A673 (cell line): ENCODE measurements at regions not wholly inside any gene's neighbourhood (a gene's known extent, or its start where the extent isn't known, plus 50 kb on each side); places are given as distances from the start of the nearest gene placed in this dataset.

ENCODE experiments used
- BruUV-seq: library from RNA; stranded (reverse); fragments of 400-500 nt; replicated peaks from 2 replicates; lab custom pipeline; 2021; lab: Mats Ljungman, UMichigan
- CTCF ChIA-PET: fragments of 300-600 bp; sonication (Branson Sonifier 250); formaldehyde crosslinking; loops from one replicate; lab custom pipeline; 2022; ENCODE audit warnings: antibody characterized with exemption; lab: Charles Lee
- POLR2A ChIA-PET: fragments of 300-600 bp; sonication (Branson Sonifier 250); formaldehyde crosslinking; loops from one replicate; lab custom pipeline; 2022; ENCODE audit warnings: antibody characterized with exemption; ENCODE audit not compliant: low non-redundant PET; lab: Charles Lee
- DNase-seq: peaks from one replicate; pipeline ENCODE4 v3.0.0-alpha.2; 2015; ENCODE audit warnings: low spot score
- H3K27ac ChIP-seq: fragments of 200-600 bp; sonication (generic); 2 replicates; pipeline ENCODE4 v1.5.1; 2016; ENCODE audit warnings: mixed run types, low read depth, mild to moderate bottlenecking, mixed read lengths, antibody characterized with exemption, low read length; ENCODE audit not compliant: poor library complexity, severe bottlenecking
- H3K27me3 ChIP-seq: fragments of 200-600 bp; sonication (generic); replicated peaks from 2 replicates; pipeline ENCODE4 v1.6.1; 2017; ENCODE audit warnings: mixed run types, low read depth, mild to moderate bottlenecking, mixed read lengths, antibody characterized with exemption, low read length; ENCODE audit not compliant: insufficient read depth, poor library complexity
- H3K36me3 ChIP-seq: fragments of 200-600 bp; sonication (generic); 2 replicates; pipeline ENCODE4 v1.6.1; 2016; ENCODE audit warnings: mixed run types, mild to moderate bottlenecking, mixed read lengths, antibody characterized with exemption, low read length; ENCODE audit not compliant: insufficient read depth, poor library complexity, severe bottlenecking
- H3K4me1 ChIP-seq: fragments of 200-600 bp; sonication (generic); 2 replicates; pipeline ENCODE4 v1.6.1; 2017; ENCODE audit warnings: mixed run types, mild to moderate bottlenecking, mixed read lengths, antibody characterized with exemption, low read length; ENCODE audit not compliant: insufficient read depth, poor library complexity, severe bottlenecking
- H3K4me3 ChIP-seq: fragments of 200-600 bp; sonication (generic); 2 replicates; pipeline ENCODE4 v1.5.1; 2016; ENCODE audit warnings: low read depth, mixed run types, mild to moderate bottlenecking, mixed read lengths, low read length; ENCODE audit not compliant: poor library complexity, severe bottlenecking
- H3K9me3 ChIP-seq: fragments of 200-600 bp; sonication (generic); 2 replicates; pipeline ENCODE4 v1.6.1; 2016; ENCODE audit warnings: mixed run types, low read depth, mild to moderate bottlenecking, mixed read lengths, antibody characterized with exemption, low read length; ENCODE audit not compliant: poor library complexity, severe bottlenecking
- EZH2 ChIP-seq: fragments of 200-600 bp; sonication (generic); IDR thresholded peaks from 2 replicates; pipeline ENCODE4 v1.6.1; 2017; ENCODE audit warnings: borderline replicate concordance, low read depth, mild to moderate bottlenecking, mixed read lengths, antibody characterized with exemption, low read length; ENCODE audit not compliant: poor library complexity, severe bottlenecking
- intact Hi-C: fragments of 100-400 bp; cut with micrococcal nuclease; formaldehyde crosslinking; loops from one replicate; pipeline ENCODE4 v1.10.0; 2022; ENCODE audit not compliant: unreplicated experiment
- TF ChIP-seq, protein P1 (sequence below): fragments of 300-800, 200-600 bp; sonication (generic); conservative IDR thresholded peaks from 2 replicates; pipeline ENCODE4 v1.5.1; 2017; ENCODE audit warnings: low read depth, mild to moderate bottlenecking, antibody characterized with exemption, low read length, moderate library complexity, mixed read lengths

DNA sequence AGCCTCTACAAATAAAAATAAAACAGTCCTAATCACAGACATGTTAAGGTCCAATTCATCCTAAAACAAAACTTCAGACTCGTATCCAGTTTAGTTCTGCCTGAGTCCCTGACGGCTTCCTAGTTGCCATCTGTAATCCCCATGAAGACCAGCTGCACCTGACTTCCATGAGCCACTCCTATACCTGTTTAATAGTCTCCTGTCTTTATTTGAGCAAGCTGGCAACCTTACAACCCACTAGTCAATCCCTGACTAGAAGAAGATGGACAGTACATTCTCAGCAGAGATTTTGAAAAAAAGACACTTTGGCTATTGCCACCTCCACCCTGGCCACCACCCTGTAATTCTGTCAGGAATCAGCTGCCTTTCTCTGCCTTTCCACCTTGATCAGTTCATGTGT is 197.7 kb downstream of the HIBADH start:
- no TSS peak for BruUV-seq
- TF ChIP-seq, protein P1, sequence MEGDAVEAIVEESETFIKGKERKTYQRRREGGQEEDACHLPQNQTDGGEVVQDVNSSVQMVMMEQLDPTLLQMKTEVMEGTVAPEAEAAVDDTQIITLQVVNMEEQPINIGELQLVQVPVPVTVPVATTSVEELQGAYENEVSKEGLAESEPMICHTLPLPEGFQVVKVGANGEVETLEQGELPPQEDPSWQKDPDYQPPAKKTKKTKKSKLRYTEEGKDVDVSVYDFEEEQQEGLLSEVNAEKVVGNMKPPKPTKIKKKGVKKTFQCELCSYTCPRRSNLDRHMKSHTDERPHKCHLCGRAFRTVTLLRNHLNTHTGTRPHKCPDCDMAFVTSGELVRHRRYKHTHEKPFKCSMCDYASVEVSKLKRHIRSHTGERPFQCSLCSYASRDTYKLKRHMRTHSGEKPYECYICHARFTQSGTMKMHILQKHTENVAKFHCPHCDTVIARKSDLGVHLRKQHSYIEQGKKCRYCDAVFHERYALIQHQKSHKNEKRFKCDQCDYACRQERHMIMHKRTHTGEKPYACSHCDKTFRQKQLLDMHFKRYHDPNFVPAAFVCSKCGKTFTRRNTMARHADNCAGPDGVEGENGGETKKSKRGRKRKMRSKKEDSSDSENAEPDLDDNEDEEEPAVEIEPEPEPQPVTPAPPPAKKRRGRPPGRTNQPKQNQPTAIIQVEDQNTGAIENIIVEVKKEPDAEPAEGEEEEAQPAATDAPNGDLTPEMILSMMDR, result no peak
- no peak for TF ChIP-seq EZH2
- no peak overlapping the region for H3K4me3 ChIP-seq
- CTCF ChIA-PET, result no interaction called here
- H3K9me3 ChIP-seq, result no peaks in the 10 kb centered on the region
- H3K4me1 ChIP-seq, result no peaks in the 10 kb centered on the region
- intact Hi-C loops, result no loop called here
- no peak overlapping the region for H3K27ac ChIP-seq
- H3K27me3 ChIP-seq, result peaks cover 66% of the 10 kb centered on the region
- POLR2A ChIA-PET, result no interaction called here
- H3K36me3 ChIP-seq, result no peaks in the 10 kb centered on the region
- no peak for DNase-seq

DNA sequence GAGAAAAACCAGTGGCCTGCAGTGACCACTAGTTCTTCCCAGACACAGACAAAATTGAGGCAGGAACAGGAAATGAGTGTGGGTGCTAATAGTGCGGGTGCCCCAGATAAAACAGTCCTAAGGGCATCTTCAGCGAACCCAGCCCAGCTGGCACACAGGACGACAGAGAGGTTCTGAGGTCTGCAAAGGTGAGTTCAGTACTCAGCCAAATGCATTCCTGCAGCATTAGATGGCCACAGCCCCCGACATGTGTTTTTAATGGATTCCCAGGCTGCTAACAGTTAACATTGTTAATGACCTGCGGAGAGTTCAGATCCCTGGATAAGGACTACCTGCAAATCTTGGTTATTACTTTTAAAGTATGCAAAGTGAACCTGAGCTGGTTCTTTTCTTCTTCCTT is 196.0 kb downstream of the HIBADH start:
- no TSS peak for BruUV-seq
- DNase-seq, result no peak
- H3K4me3 ChIP-seq, result no peak overlapping the region
- no peaks in the 10 kb centered on the region for H3K36me3 ChIP-seq
- intact Hi-C loops, result no loop called here
- H3K27me3 ChIP-seq, result peaks cover 72% of the 10 kb centered on the region
- CTCF ChIA-PET, result no interaction called here
- H3K27ac ChIP-seq, result no peak overlapping the region
- POLR2A ChIA-PET, result no interaction called here
- no peaks in the 10 kb centered on the region for H3K9me3 ChIP-seq
- no peaks in the 10 kb centered on the region for H3K4me1 ChIP-seq
- TF ChIP-seq EZH2, result no peak
- TF ChIP-seq, protein P1, result no peak

DNA sequence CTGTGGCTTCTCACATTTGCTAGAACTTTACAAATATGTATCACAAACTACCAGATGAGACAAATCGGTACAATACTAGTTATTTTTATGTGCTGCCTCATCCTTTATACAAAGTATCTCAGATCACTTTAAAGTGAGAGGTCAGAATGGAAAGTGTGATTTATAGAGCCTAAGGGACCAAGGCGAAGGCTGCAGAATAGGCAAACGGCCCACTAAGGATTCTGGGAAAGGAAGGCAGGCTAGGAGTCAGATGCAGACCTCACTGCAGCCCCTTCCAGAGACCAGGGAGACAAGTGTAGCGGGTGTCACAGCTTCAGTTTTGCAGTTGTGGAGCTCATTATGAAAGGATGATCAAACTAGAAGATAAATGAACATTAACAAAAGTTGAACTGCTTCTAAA is 190.6 kb downstream of the HIBADH start:
- POLR2A ChIA-PET, result no interaction called here
- Histone ChIP-seq H3K9me3 (no peaks in the 10 kb centered on the region), H3K27ac (no peak overlapping the region), H3K4me3 (no peak overlapping the region), H3K27me3 (peaks cover 54% of the 10 kb centered on the region), H3K4me1 (no peaks in the 10 kb centered on the region), H3K36me3 (no peaks in the 10 kb centered on the region)
- DNase-seq, result no peak
- no TSS peak for BruUV-seq
- intact Hi-C loops, result no loop called here
- CTCF ChIA-PET, result no interaction called here
- TF ChIP-seq, protein P1, result no peak
- TF ChIP-seq EZH2, result no peak
